ENCODE measurements at regions not wholly inside any gene's neighbourhood (a gene's known extent, or its start where the extent isn't known, plus 50 kb on each side); places are given as distances from the start of the nearest gene placed in this dataset.
A peak's percentile ranks its signal among the peaks of the same experiment; 100 is the strongest.

DNA sequence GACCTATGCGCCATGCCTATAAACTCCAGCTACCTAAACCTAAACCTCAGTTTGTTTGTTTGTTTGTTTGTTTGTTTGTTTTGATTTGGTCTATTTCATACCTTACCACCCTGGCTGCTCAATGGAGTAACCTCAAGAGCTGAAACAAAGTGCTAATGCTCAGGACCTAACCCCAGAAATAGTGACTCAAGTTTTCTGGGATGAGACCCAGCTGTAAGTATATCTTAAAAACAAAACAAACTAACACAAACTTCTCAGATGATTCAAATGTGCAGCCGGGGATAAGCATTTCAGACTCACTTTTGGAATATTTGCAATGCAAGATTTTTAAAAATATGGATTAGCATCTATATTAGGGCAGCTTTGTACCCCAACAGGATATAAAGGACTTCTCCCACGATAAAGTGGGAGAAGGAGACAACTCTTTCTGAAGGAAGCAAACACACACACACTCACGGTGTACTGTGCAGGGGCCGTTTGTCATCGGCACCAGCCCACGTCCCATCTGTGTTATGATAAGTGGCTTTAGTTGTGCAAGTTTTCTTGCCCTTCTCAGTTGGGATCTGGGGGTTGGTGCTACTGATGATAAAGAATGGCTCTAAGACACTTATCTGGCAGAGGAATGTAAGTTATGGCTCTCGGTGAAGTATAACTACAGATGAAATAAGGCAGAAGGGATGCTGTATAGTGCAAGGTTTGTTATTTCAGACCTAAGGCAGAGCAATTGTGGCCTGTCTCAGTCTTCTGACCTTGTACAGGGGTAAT is 516.7 kb upstream of the TMEM132C start:
- FAIRE-seq (no peak), DNase-seq (ENCODE audit: low spot score in 2 of 2) (no peak)

DNA sequence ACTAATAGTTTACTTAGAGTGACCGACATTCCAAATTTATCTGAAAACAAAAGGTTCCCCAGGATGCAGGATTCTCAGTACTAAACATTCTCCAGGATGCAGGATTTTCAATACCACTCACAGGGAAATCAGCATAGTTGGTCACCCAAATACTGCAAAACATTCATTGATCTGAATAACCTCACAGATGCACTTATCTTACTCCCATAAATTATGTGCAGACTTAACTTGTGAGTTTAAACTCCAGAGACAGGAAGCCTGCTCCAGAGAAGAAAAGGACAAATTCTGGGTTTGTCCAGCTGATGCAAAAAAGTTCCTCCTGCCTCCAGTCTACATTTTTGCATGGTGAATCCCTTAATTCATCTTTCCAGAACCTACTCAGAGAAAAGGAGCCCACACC is 514.2 kb upstream of the TMEM132C start:
- no peak for FAIRE-seq

DNA sequence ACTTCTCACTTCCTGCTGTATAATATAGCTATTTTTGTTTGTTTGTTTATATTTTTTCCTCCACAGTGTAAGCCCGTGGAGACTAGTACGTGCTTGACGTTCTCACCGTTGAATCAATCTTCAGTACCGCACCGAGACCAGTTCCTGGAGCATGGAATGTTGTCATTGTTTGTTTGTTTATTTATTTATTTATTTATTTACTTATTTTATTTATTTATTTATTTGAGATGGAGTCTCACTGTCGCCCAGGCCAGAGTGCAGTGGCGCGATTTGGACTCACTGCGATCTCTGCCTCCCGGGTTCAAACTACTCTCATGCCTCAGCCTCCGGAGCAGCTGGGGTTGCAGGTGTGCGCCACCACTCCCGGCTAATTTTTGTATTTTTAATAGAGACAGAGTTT is 506.6 kb upstream of the TMEM132C start:
- no peak for DNase-seq (ENCODE audit: low spot score in 2 of 2)
- no peak for FAIRE-seq

More for the DNA sequence above, 514.2 kb upstream of the TMEM132C start:
- DNase-seq (ENCODE audit: low spot score in 2 of 2): no peak

DNA sequence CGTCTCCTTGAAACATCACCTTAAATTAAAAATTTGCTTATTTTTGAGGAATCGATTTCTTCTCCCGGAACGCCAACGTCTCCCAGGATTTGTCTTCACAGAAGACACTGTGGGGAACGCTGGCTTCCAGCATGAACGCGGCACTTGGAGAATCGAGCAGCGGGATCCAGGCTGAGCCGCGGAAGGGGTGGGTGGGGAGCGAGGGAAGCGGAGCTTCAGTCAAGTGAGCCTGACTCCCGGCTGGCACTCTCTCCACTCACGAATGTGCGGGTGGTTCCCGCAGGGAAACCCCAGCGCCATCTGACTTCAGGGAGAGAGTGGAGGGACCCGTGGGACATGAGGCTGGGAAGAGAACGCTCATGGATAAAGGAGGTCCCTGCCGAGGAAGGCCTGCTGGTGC is 506.0 kb upstream of the TMEM132C start:
- DNase-seq (ENCODE audit: low spot score in 2 of 2) (no peak), FAIRE-seq (no peak)

DNA sequence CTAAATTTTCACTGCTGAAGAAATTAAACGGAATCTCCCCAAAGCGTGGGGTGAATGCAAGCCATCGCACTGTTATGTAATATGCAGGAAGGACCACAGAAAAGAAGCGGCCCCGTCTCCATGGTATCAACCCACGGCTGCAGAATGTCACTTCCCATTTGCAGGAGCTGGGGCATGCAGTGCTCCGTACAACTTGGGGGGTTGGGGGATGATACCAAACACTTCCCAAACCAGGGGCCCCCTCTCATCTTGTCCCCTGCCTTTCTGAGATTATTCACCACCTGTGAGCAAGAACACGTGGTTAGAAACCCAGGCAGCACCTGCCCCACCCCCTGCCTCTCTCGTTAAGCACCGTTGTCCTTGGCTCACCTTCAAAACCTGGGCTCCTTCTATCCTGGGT is 505.1 kb upstream of the TMEM132C start:
- DNase-seq (ENCODE audit: low spot score in 2 of 2): peak in 1 of 2 donors; percentile 21
- FAIRE-seq: no peak

DNA sequence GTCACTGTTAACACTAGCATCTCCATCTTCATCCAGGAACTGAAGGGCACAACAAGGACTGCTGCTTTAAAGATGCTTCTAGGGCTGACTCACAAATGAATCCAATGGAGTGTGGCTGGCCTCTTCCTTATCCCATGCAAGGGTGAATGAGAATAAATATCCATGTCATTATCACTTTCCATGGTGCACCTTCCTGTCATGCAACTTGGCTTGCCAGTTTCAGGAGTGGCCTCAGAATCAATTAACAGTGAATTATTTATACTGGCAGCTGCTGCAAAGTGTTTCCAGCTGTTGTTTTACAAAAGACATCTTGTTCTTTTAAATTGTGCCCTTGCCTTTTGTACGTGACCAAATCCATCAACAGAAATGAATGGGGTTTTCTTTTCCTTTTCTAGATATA is 499.3 kb upstream of the TMEM132C start:
- no peak for FAIRE-seq
- DNase-seq (ENCODE audit: low spot score in 2 of 2): no peak

DNA sequence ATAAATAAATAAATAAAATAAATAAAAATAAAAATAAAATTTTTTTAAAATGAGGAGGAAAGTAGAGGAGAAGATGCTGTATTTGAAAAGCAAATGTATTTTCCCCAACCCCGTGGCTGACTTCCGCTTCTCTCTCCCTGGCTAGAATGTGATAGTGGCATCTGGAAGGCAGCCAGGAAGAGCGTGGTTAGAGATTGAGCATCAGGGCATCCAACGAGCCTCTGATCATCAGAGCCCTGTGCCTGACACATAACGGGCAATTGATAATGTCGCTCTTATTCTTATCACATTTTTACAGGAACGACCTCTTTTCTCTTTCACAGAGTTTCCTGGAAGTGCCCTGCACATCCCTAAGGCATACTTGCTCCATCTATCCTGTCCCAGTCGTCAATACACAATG is 496.9 kb upstream of the TMEM132C start:
- FAIRE-seq: no peak

DNA sequence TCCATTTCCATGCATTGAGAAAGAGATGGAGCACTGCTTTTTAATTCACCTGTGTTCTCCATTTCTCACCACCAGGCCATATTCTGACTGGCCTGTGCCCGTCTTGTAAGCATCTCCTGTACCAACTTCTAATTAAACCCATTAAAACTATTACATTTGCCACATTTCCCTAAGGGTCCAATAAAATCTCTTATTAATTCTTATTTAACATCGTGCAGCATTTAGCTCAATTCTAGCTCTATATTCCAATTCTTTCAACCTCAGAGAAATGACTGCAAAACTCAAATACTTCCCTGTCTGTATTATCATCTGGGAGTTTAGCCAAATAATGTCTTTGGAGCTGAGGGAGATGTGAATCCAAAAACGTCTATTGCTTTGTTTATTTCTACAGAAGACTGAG is 495.4 kb upstream of the TMEM132C start:
- FAIRE-seq: no peak

More for the DNA sequence above, 496.9 kb upstream of the TMEM132C start:
- no peak for DNase-seq (ENCODE audit: low spot score in 2 of 2)

DNA sequence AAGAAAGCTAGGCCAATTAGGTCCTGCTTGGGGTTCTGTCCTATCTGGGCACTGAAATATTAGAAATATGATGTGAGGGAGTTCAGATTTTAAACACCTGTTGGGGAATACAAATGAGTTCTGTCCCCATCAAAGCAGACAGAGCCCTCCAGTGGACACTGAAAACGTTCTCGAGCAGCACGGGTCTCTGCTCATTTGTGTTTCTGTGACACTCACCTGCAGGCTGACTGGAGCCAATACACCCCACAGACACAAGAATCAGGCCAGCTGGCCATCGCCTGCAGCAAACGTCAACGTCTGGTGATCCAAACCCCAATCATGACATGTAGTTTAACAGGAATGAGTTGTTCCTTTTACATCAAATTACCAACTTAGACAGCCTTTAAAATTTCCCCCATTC is 493.4 kb upstream of the TMEM132C start:
- FAIRE-seq (no peak), DNase-seq (ENCODE audit: low spot score in 2 of 2) (no peak)

More for the DNA sequence above, 495.4 kb upstream of the TMEM132C start:
- DNase-seq (ENCODE audit: low spot score in 2 of 2): no peak

DNA sequence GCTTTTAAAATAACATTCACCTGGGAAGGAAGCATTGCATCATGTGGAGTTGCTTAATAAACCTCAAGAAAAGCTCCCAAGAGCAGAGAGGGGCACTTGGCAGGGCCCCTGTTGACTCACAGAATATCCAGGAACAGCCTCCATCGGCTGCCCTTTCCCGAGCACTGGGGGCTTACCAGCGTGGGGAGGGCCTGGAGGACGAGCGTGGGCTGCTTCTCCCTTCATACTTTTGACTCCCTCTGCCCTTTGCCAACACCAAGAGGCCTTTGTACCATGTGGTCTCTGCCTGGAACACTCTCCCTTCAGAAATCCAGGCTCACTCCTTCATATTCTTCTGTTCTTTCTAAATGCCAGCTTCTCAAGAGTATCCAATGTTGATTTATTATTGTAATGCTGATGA is 492.1 kb upstream of the TMEM132C start:
- FAIRE-seq (no peak), DNase-seq (ENCODE audit: low spot score in 2 of 2) (no peak)

DNA sequence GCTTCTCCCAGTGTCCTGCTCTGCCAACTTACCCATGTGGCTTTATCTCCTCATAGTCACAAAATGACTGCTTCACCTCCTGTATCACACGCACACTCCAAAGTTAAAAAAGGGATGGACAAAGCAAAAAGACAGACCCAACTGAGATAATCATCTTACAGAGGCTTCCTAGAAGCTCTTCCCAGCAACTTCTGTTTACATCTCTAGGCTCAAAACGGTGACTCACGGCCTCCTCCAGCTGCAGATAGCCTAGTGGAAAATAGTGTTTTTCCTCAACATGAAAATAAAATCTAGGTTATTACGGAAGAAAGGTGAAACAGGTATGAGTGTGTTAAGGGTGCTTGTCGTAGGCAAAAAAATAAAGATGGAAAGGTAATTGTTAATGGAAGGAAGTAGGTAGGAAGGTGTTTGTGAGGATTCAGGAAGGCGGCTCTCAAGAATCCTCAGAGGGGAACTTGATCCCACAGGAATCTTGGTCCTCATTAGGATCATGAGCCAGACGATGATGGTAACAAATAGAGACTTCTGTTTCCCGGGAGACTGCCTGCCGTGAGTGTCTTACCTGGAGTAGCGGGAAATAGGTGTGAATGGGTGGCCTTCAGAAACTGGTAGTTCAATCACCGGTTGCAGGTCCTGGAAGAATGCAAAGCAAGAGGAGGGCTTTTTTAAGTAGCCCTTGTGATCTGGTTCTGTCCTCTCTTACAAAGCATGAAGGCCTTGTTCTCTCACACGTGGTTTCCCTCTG is 487.5 kb upstream of the TMEM132C start:
- DNase-seq (ENCODE audit: low spot score in 2 of 2) (no peak), FAIRE-seq (no peak)

DNA sequence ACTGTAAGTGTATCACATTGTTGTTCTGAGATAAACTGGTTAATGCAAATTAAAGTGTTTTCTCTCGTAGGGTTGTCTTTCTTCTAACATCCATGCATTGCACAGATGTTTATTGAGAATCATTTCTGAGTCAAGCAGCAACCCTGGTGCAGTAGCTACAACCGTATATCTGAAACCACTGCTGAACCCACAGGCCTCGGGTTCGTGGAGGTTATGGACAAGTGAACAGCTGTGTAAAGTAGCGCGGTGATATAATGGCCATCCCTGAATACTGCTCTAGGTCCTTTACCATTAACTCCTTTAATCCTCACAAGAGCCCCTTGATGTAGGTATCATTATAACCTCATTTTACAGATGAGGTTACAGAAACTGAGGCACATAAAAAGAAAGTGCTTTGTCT is 486.1 kb upstream of the TMEM132C start:
- FAIRE-seq (no peak), DNase-seq (ENCODE audit: low spot score in 2 of 2) (no peak)

DNA sequence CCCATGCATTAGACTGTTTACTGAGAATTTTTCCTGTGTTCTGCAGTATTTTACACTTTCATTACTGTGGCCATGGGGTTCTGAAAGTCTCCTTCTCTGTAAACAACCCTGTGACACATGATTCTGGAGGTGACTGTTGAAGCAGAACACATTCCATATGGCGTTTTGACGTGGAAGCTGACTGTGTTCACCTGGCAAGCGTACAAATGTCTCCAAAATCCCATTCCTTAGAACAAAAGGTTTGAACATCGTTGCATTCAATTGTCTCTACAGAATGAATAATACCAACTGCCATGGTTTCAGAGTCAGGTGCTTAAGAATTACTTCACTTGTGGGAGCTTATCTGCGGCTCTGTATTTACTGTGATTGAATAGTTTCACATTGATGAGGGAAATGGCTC is 485.6 kb upstream of the TMEM132C start:
- FAIRE-seq: no peak
- no peak for DNase-seq (ENCODE audit: low spot score in 2 of 2)

DNA sequence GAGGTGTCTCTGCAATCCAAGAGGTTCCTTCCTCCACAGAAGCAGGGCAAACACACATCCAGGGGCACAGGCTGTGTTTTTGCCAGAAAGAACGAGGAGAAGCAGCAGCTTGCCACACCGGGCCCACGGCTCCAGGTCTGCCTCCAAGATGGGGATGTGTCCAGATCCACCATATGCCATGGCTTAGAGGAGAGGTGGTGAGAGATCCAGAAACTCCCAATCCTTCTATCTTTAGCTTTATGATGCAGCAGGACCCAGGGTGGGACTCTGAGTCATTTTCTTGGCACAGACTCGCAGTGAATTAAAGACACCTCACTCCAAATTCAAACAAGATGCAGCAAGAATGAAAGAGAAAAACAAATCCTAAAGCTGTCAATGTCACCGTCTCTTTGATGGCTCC is 481.4 kb upstream of the TMEM132C start:
- DNase-seq (ENCODE audit: low spot score in 2 of 2) (peak in 1 of 2 donors; percentile 24), FAIRE-seq (no peak)

DNA sequence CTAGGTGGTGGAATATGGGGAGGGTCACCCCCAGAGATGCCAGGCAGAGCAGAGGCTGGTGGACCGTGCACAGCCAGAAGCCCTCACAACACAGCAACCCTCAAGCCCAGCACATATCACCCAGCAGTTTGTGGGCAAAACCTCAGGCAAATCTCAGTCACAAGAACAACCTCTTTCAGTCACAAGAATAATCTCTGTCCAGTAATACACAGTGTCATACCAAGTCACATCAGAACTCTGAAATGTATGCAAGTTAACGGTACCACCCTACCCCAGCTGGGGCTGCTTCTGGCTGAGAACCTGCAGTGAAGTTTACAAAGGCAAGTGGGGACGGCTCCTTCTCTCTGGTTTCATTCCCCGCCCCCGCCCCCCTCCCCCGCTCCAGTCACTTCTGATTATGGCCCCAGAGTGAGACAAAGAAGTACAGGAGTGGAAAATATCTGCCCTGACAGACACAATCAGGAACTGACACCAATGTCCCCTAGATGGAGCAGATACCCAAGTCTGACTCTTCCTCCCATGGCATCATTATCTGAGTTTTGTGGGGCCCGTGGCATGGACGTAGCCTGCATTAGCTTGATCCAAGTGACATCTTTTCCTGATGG is 480.9 kb upstream of the TMEM132C start:
- DNase-seq (ENCODE audit: low spot score in 2 of 2) (no peak), FAIRE-seq (no peak)

DNA sequence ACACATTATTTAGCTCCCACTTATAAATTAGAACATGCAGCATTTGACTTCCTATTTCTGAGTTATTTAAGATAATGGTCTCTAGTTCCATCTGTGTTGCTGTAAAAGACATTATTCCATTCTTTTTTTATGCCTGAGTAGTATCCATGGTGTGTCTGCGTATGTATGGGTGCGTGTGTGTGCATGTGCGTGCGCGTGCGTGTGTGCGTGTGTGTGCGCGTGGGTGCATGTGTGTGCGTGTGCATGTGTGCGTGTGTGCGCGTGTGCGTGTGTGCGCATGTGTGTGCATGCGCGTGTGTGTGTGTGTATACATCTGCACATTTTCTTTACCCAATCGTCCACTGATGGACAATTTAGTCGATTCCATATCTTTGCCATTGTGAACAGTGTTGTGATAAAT is 479.4 kb upstream of the TMEM132C start:
- no peak for FAIRE-seq
- DNase-seq (ENCODE audit: low spot score in 2 of 2): no peak

DNA sequence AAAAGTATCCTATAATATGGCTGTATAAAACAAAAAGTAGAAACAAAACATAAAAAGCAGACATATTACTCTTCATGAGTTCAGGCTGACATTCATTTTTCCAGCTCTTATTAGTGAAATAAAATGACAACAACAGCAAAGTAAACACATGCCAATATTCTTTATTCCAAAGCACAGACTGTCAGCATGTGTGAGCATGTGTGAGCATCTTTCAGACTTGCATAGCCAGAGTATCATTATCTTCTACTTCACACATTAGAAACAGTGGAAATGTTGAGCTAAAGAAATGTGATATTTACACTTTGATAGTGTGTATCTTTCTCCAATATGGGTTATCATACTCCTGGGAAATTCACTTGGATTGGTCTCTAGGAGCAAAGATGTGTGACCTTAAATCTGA is 476.6 kb upstream of the TMEM132C start:
- DNase-seq (ENCODE audit: low spot score in 2 of 2): no peak
- FAIRE-seq: no peak

DNA sequence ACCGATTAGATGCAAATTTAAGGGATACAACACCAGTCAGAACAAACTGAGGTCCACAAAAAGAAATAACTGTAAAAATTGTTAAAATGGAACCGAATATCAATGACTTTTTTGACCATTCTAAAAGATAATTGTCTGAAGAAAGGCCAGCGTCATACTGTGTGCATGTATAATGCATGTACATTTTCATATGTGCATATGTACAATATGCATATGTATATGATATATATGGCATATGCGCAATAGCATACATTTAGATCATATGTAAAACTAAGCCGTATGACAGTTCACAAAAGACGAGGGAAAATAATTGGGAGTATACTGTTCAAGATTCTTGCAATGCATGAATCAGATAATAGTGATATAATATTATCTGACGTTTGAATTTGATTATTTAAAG is 475.8 kb upstream of the TMEM132C start:
- no peak for FAIRE-seq

DNA sequence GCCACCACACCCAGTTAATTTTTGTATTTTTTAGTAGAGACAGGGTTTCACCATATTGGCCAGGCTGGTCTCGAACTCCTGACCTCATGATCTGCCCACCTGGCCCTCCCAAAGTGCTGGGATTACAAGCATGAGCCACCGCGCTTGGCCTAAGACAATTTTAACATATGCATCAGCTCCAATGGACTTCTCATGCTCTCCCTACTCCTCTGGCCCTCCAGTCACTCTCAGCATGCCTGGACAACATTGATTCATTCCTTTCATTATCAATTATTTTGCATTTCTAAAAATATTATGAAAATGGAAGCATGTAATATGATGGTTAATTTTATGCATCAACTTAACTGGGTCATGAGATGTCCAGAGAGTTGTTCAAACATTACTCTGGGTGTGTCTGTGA is 469.1 kb upstream of the TMEM132C start:
- DNase-seq (ENCODE audit: low spot score in 2 of 2) (no peak), FAIRE-seq (no peak)

More for the DNA sequence above, 475.8 kb upstream of the TMEM132C start:
- no peak for DNase-seq (ENCODE audit: low spot score in 2 of 2)

DNA sequence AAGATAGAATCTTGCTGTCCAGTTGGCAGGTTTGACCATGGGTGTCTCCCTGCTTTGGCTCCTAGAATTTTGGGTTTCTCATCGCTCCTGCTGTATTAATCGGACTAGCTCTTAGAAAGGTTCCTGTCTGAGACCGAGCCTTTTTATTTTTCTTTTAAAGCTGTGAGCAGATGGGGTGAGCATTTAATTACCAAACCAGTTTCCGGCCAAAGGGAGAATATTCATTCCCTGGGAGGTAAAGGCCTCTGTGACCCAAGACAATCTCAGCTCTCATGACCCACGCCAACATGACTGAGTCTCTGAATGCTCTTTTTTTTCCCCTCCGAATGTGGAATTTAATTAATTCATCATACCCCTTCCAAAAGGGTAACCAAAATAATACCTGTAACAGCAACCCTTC is 464.7 kb upstream of the TMEM132C start:
- FAIRE-seq: no peak
- DNase-seq (ENCODE audit: low spot score in 2 of 2): no peak

DNA sequence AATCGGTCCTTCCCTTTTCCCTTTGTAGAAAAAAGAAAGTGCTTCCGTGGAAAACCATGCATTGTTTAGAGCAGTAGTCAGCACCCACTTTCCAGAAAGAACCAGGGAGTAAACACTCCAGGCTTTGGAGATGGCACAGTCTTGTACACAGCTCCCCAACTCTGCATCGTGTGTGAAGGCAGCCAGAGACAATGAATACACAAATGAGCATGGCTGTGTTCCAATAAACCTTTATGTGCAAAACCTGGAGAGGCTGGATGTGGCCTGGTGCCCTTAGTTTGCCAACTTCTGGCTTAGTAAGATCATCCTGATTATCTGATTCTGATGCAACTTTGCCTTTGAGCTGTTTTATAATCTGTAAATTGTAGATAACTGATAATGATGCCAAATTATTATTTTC is 463.4 kb upstream of the TMEM132C start:
- DNase-seq (ENCODE audit: low spot score in 2 of 2) (no peak), FAIRE-seq (no peak)

DNA sequence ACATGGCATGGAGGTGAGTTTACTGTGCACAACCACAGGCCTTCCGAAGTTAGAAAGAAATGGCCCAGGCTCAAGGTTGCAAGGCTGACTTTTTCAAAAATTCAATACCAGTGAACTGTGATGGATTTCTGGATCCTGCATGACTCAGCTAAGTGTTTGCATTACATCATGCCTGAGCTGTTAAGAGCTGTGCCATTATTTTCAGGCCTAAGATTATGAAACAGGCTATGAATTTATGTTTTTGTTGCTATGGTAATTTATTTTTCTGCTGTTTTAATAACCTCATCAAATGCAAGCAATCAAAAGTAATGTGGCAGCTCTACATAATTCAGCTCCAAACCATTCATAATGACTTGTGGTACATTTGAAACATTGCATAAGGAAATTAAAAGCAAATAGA is 457.7 kb upstream of the TMEM132C start:
- DNase-seq (ENCODE audit: low spot score in 2 of 2) (no peak), FAIRE-seq (no peak)

Data from frontal cortex (tissue), 3 donors.